Activated CD4-positive, alpha-beta T cell treated with anti-CD3 and anti-CD28 coated beads for 48 hours (primary cell): ENCODE measurements at regions not wholly inside any gene's neighbourhood (a gene's known extent, or its start where the extent isn't known, plus 50 kb on each side); places are given as distances from the start of the nearest gene placed in this dataset.
A peak's percentile ranks its signal among the peaks of the same experiment; 100 is the strongest.
"Not testable (repeated sequence)": the region's sequence is repeated elsewhere in the genome, so short reads cannot be mapped to it uniquely, and the experiment has no call there.

Experiments
- DNase-seq: peaks from one replicate; pipeline ENCODE4 v3.0.0-alpha.2; 2020

DNA sequence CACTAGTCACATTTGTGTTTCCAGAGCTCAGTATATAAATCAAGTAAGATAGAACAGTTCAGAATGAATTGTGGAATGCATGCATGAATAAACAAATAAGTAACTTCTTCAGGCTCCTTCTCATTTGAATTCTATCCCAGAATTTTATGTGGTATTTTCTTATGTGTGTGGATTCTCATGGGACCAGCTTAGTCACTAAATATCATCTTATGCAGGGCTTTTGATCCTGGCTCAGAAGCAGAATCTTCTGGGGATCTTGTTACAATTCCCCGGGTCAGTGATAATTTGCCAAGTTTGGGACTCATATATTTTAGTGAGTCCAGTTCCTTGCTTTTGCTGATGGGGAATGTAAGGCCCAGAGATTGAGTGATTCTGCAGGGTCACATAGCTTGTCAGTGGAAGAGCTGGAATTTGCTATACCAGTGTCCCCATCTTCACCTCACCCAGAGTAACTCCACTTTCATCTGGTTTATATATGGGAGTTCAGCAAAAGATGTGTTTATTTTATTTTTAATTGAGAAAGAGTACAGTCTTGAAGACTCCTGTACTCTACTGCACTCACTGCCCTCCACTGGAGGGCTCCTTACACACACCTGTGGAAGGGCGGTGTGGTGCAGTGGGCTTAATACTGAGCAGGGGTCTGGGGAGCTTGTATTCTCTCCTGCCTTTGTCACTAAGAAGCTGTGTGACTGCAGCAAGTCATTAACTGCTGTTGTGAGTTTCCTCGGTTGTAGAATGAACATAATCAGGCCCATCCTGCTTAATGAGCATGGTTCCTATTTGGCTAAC, 198.2 kb upstream of the CXorf66 start:
- DNase-seq = no peak

DNA sequence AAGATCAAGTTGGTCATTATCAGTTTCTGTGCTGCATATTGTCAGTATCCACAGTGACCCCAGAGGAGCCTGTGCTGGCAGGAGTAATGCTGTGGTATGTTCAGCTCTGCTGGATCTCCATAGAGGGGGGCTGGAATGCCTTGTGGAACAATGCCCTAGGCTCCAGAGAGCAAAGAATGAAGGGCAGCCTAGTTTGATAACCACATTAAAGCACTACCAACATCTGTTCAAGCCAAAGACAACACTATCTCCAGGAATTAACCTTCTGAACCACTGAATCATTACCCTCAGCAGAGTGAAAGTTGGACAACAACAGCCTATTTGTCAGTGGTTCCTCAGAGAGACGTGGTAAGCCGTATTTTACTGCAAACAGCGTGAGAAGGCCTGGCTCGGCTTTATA, 192.3 kb upstream of the CXorf66 start:
- DNase-seq = no peak

DNA sequence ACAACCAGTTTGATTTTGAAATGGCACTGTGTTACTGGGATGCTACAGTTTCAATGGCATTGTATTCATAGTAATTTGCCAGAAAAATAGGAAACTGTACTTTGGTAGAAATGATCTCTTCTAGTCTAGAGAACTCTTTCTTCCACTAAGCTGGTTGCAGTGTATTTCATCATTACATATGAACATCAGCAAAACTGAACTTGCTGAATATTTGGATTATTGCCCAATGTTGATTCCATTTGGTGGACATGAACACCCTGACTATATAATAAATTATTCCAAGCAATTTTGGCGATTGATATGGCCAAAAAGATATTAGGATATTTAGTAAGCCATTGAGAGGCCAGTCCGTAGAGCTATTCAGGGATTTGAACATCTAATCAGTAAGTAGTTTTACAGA, 191.8 kb upstream of the CXorf66 start:
- no peak for DNase-seq

DNA sequence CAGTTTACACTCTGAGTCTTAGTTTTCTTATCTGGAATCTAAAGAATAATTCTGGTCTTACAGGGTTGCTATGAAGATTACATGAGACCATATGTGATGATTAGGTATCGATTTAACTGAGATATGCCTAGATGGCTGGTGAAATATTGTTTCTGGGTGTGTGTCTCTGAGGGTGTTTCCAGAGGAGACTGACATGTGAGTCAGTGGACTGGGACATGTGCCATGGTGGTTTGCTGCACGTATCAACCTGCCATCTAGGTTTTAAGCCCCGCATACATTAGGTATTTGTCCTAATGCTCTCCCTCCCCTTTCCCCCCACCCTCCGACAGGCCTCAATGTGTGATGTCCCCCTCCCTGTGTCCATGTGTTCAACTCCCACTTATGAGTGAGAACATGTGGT, 186.0 kb upstream of the CXorf66 start:
- DNase-seq = no peak

DNA sequence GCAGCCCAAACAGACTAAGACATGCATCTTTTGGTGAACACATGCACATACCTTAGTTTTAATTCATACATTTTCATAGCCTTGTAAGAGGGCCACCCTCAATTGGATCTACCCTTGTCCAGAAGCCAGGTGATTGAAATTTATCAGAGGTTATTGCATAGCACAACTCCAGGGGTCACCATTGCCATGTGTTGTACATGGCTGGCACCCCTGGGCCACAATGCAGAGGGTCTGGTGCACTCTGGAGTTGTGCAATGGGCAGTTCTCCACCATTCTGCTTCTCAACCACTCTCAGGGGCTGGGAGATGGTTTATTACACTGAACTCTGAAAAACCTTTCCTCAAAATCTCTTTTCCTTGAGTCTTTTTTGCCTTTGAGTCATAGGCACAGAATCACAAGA, 184.4 kb upstream of the CXorf66 start:
- DNase-seq = no peak

DNA sequence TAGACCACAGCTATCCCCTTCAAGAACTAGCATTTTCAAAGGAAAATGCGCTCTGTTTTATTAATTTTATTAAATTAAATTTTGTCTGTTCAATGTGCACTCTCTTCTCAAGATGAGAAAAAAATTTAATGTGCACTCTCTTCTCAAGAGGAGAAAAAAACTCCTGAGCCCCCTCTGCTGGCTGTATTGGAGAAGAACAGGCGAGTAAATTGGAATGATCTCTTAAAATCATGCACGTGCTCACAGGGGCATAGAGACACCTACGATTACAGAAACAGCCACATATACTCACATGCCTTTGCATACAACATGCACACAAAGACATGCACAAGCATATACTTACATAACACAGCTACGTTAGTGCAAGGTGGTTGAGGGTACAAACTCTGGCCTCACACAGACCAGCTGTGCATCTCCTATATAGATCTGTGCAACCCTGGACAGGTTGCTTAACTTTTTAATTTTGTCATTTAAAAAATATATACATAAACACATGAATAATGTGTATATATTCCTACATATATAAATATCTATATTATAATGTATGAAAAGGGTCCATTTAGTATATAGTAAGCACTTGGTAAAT, 176.2 kb upstream of the CXorf66 start:
- peak; percentile 17 for DNase-seq

DNA sequence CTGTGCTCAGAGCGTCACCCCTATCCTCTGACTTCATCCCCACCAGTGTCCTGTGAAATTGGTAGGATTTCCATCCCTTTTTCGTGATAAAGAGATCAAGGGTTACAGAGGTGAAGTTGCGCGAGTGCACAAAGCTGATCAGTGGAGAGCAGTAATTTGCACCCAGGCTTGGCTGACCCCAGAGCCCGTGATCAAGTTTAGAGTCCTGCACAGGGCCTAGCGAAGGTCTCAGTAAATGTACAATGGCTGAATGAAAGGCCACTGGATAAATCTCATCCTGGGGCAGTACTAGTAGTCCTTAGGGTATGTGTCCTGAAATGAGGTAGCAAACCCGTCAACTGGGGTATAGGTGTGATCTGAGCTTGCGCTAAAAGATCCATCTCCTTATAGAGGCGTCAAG, 173.2 kb upstream of the CXorf66 start:
- DNase-seq = not testable (repeated sequence)

DNA sequence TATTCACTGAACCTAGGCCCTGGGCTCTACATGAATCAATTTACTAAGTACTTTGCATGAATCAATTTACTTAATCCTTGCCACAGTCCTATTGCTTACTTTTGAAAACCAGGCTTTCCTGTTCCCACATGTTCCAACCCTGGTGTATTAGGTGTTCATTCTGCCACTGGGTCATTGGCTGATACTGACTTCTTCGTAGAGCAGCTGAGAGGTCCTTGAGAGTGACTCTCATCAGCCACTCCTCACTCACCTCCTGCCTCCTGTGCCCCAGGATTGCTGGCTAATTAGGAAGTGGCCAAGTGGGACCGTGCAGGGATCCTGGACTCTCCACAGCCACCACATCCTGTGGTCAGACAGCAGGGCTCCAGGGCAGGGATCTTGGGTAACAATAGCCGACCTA, 172.7 kb upstream of the CXorf66 start:
- not testable (repeated sequence) for DNase-seq

DNA sequence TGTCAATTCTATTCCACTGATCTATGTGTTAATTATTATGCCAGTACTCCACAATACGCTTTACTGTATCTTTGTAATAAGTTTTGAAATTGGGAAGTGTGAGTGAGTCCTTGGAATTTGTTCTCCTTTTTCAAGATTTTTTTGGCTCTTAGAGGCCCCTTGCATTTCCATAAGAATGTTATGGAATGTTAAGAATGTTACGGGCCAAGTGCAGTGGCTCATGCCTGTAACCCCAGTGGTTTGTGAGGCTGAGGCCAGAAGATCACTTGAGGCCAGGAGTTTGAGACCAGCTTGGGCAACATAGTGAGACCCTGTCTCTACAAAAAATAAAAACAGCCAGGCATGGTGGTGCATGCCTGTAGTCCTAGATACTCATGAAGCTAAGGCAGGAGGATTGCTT, 167.6 kb upstream of the CXorf66 start:
- DNase-seq = no peak

DNA sequence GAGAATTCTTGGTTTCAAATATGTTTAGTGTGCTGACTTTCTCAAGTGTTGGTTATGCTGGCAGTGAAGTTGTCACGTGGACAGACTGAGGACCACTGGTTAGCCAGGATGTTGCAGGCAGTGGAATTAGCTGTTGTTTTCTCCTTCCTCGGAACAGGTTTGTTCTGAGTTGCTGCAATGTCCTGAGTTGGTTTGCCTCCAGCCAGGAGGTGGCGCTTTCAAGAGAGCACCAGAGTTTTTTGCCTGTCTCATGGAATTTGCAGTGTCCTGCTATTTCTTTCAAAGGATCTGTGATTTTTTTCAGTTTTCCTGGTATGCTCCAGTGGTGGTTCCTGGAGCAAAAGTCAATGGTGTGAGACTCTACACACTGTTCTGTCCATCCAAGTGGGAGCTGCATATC, 158.1 kb upstream of the CXorf66 start:
- DNase-seq = no peak

DNA sequence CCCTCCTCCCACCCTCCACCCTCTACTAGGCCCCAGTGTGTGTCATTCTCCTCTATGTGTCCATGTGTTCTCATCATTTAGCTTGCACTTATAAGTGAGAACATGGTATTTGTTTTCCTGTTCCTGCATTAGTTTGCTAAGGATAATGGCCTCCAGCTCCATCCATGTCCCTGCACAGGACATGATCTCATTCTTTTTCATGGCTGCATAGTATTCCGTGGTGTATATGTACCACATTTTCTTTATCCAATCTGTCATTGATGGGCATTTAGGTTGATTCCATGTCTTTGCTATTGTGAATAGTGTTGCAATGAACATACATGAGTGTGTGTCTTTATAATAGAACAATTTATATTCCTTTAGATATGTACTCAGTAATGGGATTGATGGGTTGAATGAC, 148.7 kb upstream of the CXorf66 start:
- not testable (repeated sequence) for DNase-seq

DNA sequence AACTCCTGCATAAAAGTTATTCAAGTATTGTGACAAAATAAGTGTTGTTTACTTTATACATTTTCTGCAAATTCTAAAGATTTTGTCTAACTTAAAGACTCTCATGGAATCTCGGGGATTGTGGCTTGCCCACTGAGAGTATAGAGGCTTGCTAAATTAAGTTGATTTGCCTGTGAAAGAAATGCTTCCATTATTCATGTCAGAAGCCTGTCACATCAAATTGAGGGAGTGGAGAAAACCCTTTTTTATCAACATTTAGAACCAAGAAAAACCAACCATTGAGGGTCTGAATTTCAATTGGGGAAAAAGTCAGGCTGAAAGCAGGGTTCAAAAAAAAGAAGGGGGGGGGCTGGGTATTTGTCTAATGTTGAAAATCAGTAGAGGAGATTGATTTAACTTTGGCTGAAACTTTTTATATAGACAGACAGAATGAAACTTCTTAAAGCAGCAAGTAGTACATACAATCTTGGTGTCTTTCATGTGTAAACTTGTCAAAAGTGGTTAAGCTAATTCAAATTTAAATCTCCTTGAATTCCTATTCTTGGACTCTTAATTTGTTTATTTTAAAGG, 144.8 kb upstream of the CXorf66 start:
- DNase-seq = no peak

DNA sequence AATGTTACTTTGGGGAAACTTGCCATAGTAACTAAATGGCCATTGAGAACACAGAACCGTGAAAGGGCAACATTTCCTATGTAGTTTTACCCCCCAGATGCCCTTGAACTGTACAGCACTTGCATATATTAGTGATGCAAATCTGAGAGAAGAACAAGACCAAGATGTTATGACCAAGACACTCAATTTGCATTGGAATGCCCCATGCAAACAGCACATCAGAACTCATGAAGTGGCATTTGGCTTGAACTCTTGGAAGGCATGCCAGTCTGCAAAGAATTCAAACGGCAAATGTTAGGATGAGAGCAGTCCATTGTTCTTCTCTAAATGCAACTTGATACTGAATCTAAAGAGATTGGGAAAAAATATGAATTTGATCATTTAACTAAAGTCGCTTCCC, 139.4 kb upstream of the CXorf66 start:
- no peak for DNase-seq

DNA sequence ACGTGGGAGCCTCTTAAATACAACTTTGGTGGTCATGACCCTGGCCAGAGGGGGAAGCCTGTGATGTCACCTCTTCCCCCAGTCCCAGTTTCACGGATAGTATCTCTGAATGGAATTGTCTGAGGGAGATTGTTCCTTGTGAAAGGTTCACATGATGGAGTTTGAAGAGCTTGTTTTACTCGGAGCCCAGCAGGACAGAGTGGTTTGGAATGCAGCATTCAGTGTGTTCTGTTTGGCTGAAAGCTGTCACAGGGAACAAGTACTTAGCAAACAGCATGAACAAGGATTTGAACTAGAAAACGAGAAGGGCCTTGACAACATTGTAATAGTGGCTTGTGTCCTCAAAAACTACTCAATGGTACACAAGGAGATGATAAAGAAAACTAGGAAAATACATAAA, 133.9 kb upstream of the CXorf66 start:
- DNase-seq = no peak

DNA sequence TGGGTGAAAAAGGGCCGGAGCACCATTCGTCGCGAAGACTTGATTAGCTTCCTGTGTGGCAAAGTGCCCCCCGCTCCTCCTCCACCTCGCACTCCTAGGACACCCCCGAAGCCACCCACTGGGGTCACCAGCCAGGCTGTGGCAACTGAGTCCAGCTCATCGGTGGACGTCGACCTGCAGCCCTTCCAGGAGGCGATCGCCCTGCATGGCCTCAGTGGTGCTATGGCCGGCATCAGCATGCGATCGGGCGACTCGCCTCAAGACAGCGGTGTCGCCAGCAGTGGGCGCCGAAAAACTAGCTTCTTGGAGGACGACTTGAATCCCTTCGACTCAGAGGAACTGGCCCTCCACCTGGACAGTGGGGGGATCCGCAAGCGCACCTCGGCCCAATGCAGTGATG, 126.8 kb upstream of the CXorf66 start:
- no peak for DNase-seq

DNA sequence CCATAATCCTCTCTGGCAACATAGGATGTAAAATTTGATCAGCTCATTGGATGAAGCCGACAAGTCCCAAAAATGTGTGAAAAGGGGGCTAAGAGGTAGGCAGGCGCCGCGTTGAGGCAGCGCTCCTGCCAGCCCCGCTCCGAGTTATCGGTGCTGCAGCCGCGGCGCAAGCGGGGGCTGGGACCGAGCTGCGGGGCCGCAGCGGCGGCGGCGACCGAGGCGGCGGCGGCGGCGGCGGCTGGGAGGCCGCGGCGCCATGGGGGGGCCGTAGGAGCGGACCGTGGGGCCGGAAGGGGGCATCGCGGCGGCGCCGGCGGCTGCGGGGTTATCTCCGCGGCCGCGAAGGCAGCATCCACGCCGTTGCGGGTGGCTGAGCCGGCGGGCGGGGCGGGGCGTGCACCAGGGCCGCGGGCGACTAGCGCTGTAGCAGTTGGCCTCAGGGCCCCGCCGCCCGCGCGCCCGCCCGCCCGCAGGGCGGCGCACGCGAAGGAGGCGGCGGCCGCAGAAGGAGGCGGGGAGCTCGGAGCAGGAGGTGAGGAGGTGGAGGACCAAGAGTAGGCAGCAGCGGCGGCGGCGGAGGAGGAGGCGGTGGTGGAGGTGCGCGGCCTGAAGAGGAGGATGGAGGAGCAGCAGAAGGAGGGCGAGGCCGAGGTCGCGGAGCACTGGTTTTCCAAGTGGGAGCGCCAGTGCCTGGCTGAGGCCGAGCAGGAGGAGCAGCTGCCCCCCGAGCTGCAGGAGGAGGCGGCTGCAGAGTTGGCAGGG, 126.0 kb upstream of the CXorf66 start:
- DNase-seq = peak; percentile 30

DNA sequence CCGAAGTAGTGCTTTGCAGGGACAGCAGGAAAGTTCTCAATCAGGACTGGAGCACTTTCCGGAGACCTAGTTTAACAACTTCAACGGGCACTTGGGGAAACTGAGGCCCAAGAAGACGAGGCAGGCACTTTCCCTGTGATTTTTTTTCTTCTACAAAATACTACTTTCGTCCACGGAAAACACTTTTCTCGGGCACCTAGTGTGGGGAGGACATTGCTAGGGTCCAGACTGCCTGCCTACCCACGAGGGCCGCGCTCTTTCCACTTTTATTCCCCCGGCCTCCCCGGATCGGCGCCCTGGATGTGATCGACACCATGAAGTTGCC, 125.4 kb upstream of the CXorf66 start:
- DNase-seq = peak; percentile 1

DNA sequence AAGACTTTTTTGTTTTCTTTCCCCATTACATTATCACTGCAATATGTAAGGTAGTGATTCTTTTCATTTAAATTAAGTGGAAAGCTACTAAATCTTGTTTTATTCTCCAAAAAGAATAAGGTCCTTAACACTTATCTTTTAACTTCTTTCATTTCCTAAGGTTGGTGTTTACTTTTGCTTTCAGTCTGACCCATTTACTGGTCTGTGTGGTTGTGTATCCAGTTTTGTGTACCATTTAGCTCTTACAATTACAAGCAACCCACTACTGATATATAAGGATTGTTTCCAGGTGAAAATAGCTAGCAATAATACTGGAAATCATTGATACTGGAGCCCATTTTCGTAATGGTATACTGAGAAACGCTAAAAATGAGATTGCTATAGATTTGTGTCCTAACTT, 123.1 kb upstream of the CXorf66 start:
- DNase-seq = no peak

DNA sequence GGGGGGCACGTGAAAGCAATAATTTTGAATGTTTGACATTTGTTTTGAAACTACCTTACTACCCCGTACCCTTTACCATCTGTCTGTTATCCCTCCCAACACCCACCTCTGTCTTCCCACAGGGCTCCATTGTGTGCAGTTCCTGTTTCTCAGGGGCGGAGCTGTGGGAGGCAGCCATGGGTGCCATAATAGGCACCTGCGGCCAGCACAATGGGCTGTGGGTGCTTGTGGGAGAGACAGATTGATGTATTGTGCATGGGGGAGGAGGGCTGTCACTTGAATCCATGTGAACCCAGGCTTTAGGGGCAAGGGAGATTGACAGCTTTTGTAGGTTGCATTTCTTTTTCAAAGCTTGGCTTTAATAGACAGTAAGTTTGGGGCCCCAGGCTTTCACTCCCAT, 122.6 kb upstream of the CXorf66 start:
- DNase-seq = no peak

DNA sequence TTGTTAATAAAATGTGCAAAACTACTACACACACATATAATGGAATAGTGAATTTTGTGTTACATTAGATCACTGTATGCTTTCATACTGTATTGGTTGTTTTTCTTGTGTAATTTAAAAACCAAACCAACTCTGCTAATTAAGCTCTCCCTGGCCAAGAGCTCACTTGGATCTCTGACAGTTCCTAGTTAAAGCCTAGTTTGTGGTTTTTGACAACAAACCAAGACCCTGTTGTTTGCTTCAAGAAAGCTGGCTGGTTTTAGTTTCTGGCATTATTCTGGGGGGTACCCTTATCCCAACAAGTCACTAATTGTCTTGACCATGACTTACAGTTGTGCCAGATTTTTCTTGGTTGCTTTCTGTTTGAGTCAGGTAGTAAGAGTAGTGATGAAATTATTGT, 121.4 kb upstream of the CXorf66 start:
- no peak for DNase-seq

DNA sequence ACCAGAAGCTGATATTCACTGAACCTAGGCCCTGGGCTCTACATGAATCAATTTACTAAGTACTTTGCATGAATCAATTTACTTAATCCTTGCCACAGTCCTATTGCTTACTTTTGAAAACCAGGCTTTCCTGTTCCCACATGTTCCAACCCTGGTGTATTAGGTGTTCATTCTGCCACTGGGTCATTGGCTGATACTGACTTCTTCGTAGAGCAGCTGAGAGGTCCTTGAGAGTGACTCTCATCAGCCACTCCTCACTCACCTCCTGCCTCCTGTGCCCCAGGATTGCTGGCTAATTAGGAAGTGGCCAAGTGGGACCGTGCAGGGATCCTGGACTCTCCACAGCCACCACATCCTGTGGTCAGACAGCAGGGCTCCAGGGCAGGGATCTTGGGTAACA, 109.5 kb upstream of the CXorf66 start:
- not testable (repeated sequence) for DNase-seq

DNA sequence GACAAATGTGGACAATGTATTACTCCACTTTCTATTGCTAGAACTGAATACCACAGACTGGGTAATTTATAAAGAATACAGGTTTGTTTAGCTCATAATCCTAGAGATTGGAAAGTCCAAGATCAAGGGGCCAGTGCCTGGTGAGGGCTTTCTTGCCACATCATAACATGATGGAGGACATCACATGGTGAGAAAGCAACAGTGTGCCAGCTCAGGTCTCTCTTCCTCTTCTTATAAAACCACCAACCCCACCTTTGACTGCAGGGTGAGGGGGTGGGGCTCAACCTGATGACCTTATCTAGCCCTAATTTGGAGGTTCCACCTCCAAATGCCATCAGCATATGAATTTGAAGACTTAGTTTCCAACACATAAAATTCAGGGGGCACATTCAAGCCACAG, 105.7 kb upstream of the CXorf66 start:
- DNase-seq = no peak

DNA sequence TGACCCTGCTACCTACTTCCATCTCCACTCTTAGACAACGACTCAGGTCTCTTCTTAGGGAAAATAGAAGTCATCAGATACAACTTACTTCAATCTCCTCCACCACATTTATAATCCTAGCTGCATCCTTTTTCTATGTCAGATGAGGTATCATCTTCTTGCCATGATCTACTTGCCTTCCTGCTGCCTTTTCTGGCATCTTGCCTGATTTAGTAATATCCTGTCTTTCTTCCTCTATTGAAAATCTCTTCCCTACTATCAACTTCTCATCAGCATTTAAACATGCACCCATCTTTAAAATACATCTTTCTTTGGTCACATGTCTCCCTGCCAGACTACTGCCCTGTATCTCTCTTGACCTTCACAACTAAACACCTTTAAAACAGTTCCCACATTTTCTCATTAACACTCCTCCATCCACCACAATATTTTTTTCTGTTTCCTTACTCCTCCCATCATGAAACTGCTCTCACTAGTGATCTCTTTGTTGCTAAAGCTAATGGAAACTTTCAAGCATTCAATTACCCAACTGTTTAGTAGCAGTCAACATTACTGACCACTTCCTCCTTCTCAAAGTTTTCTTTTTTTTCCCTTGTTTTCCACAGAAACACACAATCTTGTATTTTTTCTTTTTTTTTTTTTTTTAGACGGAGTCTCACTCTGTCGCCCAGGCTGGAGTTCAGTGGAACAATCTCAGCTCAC, 100.8 kb upstream of the CXorf66 start:
- DNase-seq = no peak
